K562 (cell line): ENCODE measurements at regions not wholly inside any gene's neighbourhood (a gene's known extent, or its start where the extent isn't known, plus 50 kb on each side); places are given as distances from the start of the nearest gene placed in this dataset.

Experiments used
- ADNP ChIP-seq: fragments of 200-800 bp; sonication (Bioruptor generic); IDR thresholded peaks from 2 replicates; pipeline ENCODE4 v1.6.1; 2016; ENCODE audit warnings: missing genetic modification characterization, missing compliant biosample characterization
- ARID2 ChIP-seq: fragments of 450-650 bp; IDR thresholded peaks from 2 replicates; pipeline ENCODE4 v1.6.1; 2017; ENCODE audit warnings: antibody characterized with exemption, mild to moderate bottlenecking
- DNMT1 ChIP-seq: fragments of 450-650 bp; IDR thresholded peaks from 2 replicates; pipeline ENCODE4 v1.6.1; 2016; ENCODE audit warnings: antibody characterized with exemption, mild to moderate bottlenecking
- ELF4 ChIP-seq: fragments of 450-650 bp; formaldehyde crosslinking; IDR thresholded peaks from 2 replicates; pipeline ENCODE4 v1.4.0; 2022; ENCODE audit warnings: missing genetic modification characterization
- GABPA ChIP-seq: fragments of 200-800 bp; sonication (Bioruptor generic); conservative IDR thresholded peaks from 2 replicates; pipeline ENCODE4 v1.6.1; 2016; ENCODE audit warnings: low read depth, missing genetic modification characterization, missing compliant biosample characterization
- KAT8 ChIP-seq: fragments of 450-650 bp; IDR thresholded peaks from 2 replicates; pipeline ENCODE4 v1.6.1; 2016; ENCODE audit warnings: low read depth, mild to moderate bottlenecking
- KDM4B ChIP-seq, 2 experiments: fragments of 450-650 bp in 1 of 2; sonication (generic) in 1 of 2; IDR thresholded peaks; 2 replicates each; pipeline ENCODE4 v1.6.1; 2016 to 2017; ENCODE audit warnings: borderline replicate concordance in 2 of 2, antibody characterized with exemption in 1 of 2, low read depth in 1 of 2, mild to moderate bottlenecking in 1 of 2
- MAFF ChIP-seq: IDR thresholded peaks from 2 replicates; pipeline ENCODE4 v1.6.1; 2012; ENCODE audit warnings: low read length, improper control_type of control experiment
- MCM7 ChIP-seq, 2 experiments: fragments of 450-650 bp; IDR thresholded peaks; 2 replicates each; pipeline ENCODE4 v1.6.1; 2016 to 2018
- MGA ChIP-seq: fragments of 450-650 bp; IDR thresholded peaks from 2 replicates; pipeline ENCODE4 v1.6.1; 2016; ENCODE audit warnings: mild to moderate bottlenecking, moderate library complexity
- NFE2 ChIP-seq: IDR thresholded peaks from 2 replicates; pipeline ENCODE4 v1.6.1; 2014; ENCODE audit warnings: antibody characterized with exemption, low read depth
- NFIC ChIP-seq: fragments of 450-650 bp; IDR thresholded peaks from 2 replicates; pipeline ENCODE4 v1.6.1; 2017; ENCODE audit warnings: mild to moderate bottlenecking, inconsistent platforms
- NR1H2 ChIP-seq: sonication (generic); formaldehyde crosslinking; IDR thresholded peaks from 2 replicates; pipeline ENCODE4 v1.4.0; 2020; ENCODE audit warnings: mild to moderate bottlenecking, missing genetic modification reagents
- OTX1 ChIP-seq: fragments of 450-650 bp; formaldehyde crosslinking; IDR thresholded peaks from 2 replicates; pipeline ENCODE4 v1.4.0; 2022; ENCODE audit warnings: mild to moderate bottlenecking
- STAT5A ChIP-seq: IDR thresholded peaks from 2 replicates; pipeline ENCODE4 v1.6.1; 2012; ENCODE audit warnings: low read length, inconsistent platforms, borderline replicate concordance
- ZC3H4 ChIP-seq: sonication (generic); formaldehyde crosslinking; IDR thresholded peaks from 2 replicates; pipeline ENCODE4 v1.9.0; 2021; ENCODE audit warnings: missing genetic modification reagents, borderline replicate concordance
- ZNF165 ChIP-seq: fragments of 250-450 bp; sonication (Bioruptor Pico); IDR thresholded peaks from 2 replicates; pipeline ENCODE4 v1.4.0; 2020; ENCODE audit warnings: borderline replicate concordance
- ZNF212 ChIP-seq: fragments of 450-650 bp; formaldehyde crosslinking; IDR thresholded peaks from 2 replicates; pipeline ENCODE4 v1.4.0; 2020; ENCODE audit warnings: mild to moderate bottlenecking
- ZNF274 ChIP-seq: IDR thresholded peaks from 2 replicates; pipeline ENCODE4 v1.6.1; 2011; ENCODE audit warnings: low read depth, mild to moderate bottlenecking, low read length, moderate library complexity, borderline replicate concordance
- ZNF282 ChIP-seq: sonication (generic); formaldehyde crosslinking; IDR thresholded peaks from 2 replicates; pipeline ENCODE4 v1.8.1; 2023; ENCODE audit warnings: missing genetic modification reagents
- ZNF311 ChIP-seq: fragments of 250-450 bp; sonication (Bioruptor Pico); IDR thresholded peaks from 2 replicates; pipeline ENCODE4 v1.4.0; 2020; ENCODE audit warnings: mild to moderate bottlenecking, moderate library complexity
- ZZZ3 ChIP-seq: fragments of 450-650 bp; IDR thresholded peaks from 2 replicates; pipeline ENCODE4 v1.6.1; 2016; ENCODE audit warnings: antibody characterized with exemption, mild to moderate bottlenecking, moderate library complexity

GRCh38 chr2:171225302-171225980 is 64.7 kb upstream of the TLK1 start (continued):
- no peak for TF ChIP-seq MGA
- TF ChIP-seq KDM4B (IDR thresholded peaks at IDR 0.05; ENCODE audit: borderline replicate concordance in 2 of 2, low read depth in 1 of 2) = no peak
- peak; percentile 97 for TF ChIP-seq NFE2
- TF ChIP-seq ZC3H4 (CRISPR knock-in tag) = no peak
- no peak for TF ChIP-seq NFIC
- peak; percentile 60; the same call in 1 of the 2 replicates for TF ChIP-seq MAFF
- TF ChIP-seq ZNF165 (CRISPR knock-in tag) = no peak
- TF ChIP-seq ZNF311 (CRISPR knock-in tag) = no peak
- no peak for TF ChIP-seq ZNF212
- no peak for TF ChIP-seq DNMT1
- TF ChIP-seq OTX1 = no peak
- TF ChIP-seq NR1H2 (CRISPR knock-in tag) = no peak
- no peak for TF ChIP-seq GABPA
- TF ChIP-seq STAT5A = no peak
- TF ChIP-seq KAT8 = no peak
- no peak for TF ChIP-seq ZZZ3
- no peak for TF ChIP-seq ADNP
- no peak for TF ChIP-seq ARID2
- no peak for TF ChIP-seq ZNF282 (CRISPR knock-in tag)
- no peak for TF ChIP-seq ELF4 (CRISPR knock-in tag)
- no peak for TF ChIP-seq ZNF274
- no peak for TF ChIP-seq MCM7 (IDR thresholded peaks at IDR 0.05)
